NCI-H1105 treated with DMSO at 0.1 percent for 48 hours (cell line): ENCODE measurements at regions not wholly inside any gene's neighbourhood (a gene's known extent, or its start where the extent isn't known, plus 50 kb on each side); places are given as distances from the start of the nearest gene placed in this dataset.

ENCODE experiments used
- DNase-seq: peaks from one replicate; lab custom pipeline; 2025; lab: John Stamatoyannopoulos, UW

DNA sequence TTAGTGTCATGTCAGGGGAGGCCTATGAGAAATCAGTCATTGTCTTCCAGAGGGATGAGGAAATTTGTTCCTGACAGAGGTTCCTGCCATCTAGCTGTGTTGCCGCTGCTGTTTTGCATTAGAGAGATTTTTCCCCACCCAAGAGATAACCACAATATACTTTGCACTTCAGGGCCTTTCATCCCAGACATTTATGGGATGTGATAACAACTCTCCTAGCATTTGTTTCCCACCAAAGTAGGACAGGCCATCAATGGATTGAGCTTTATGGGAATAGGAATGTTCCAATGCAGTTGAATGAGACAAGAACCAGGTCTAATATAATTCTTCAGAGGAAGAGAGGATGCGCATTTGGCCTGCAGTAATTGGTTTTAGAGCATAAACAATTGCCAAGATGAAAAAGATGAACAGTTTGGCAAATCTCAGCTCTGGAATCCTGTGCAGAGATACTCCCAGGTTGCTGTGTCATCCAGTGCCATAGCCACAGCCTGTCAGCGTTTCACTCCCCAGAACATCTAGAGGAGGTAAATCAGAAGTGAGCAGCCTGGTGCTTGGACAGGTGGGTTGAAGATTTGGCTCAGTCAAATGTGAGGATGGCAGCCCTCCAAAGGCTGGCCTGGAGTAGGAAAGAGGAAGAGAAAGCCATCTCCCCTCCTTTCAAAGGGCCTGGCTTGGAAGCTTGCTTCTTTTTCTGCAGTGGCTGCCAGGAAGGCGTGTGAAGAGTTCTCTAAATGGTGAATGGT is 93.7 kb upstream of the SETBP1 start:
- DNase-seq: no peak

DNA sequence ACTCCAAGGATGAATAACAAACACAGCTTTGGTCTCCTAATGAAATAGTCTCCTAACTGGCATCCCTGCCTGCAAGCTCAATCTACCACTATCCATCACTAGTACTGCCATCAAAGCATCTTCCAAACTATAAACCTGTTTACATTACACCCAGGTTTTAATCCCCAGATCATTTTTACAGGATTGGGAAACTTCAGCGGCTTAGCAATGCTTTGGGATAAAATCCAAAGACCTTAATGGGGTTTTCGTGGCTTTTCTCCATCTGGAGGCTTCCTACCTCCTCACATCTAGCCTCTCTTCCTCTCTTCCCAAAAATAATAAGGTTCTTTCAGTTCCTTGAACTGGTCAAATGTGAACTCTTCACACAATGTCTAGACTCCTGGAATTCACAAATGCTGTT is 92.2 kb upstream of the SETBP1 start:
- DNase-seq: no peak

DNA sequence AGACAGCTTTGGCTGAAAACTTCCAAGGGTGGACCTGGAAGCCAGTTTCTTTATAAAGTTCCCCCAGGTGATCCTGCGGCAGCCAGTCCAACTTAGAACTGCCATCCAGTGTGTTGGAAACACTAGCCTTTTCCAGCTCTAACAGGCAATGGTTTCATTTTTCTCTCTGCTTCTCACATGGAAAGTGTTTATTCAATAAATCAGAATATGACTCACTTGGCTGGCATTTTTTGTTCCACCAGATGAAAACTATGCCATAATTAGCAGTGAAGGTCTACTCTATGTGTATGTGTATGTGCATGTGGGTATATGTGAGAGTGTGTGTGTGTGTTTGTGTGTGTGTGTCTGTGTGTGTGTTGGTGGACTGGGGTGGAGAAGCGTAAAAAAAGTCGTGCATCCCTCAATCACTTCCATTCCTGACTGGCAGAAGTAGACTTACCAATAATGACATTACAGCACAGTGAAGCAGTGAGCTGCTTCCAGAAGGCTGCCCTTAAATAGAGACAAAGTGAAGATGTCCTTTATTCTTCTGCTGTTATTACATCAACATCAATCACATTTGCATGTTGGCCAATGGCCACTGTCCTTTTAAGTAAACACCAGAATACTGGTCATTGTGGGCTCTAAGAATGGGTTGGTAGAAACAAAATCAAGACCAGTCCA is 90.9 kb upstream of the SETBP1 start:
- no peak for DNase-seq

DNA sequence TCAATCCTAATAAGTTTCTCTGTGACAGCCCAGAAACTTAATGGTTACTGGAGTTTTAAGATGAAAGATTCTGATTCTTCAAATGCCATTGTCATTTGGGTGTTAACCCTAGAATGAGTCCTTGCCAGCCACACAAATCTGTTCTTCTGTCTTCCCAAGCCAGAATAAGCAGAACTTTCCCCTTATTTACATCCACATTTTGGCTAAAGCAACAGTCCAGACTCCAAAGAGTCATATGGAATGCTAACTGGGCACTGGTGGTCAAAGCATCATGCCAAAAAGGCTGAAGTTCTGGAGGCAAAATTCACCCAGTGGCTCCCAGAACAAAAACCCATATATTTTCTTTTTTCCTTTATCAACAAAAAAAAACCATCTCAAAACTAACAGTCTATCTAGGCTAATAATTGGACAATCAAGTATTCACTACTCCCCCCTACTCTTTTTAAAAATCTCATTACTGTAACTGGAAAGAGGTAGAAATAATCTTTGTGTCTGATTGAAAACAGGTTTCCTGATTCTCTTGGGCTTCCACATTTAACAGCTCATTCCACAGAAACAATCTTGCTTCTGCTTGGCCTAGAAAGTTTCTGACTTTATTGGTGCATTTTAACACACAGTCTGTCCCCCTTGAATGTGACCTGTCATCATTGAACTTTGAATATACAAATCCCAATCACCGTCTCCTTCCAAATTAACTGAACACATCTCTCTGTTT is 89.6 kb upstream of the SETBP1 start:
- no peak for DNase-seq

DNA sequence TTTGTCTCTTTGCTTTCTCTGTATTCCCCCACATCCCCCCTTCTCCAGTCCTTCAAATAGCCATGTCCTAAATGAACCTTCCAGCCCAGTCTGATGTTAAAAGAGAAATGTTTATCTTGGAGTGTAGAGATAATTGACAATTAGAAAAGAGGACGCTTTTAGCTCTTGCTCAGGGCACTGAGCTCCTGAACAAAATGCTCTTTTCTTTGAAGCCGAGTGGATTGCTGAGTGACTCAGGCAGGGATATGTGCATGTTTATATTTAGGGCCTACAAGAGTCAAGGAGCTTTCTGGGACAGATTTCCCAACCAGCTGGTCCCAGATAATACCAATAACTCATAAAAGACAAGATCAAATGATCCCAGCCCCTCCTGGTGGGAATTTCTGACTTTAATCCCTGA is 88.0 kb upstream of the SETBP1 start:
- no peak for DNase-seq

DNA sequence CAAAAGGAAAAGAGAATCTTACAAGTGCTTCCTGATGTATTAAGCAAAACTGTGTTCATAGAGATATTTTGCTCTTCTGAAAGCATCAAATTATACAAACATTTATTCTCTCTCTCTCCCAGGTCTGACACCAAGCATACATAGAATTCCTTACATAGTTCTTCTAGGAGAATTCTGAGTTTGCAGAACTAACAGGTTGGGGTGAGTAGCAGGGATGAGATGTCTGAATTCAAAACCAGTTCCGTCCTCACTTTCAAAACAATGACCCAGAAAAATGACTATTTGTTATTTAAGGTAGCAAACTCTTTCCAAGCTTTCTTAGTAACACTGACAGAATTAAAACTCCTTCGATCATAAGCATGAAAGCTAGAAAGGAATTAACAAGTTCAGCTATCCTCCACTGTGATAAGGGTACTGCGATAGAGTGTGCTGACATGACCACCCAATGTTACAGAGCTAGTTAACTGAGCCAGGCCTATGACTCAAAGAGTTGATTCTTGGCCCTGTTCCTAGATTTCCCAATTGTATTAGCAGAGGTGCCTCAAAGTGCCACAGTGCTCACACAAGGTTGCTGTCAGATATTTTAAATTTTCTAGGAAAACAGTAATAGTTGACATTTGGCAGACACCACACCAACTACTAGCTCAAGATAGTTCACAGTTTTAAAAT is 85.8 kb upstream of the SETBP1 start:
- no peak for DNase-seq

DNA sequence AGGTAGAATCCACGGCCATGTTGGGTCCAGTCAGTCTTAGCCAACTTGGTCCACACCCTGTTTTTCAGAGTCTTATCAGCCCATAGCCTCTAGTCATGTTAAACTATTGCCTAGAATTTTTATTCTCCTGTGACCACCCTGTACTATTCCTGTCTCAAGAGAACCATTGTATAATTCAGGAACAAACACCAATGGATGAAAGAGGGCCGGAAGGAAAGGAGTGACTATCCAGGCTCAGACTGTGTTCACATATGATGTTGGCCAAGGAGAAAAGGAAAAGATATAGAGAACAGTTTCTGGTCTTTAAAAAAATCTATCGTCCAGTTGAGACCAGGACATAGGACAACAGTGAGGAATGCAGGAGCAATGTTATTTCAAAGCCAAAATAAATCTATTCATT is 82.9 kb upstream of the SETBP1 start:
- DNase-seq: no peak

DNA sequence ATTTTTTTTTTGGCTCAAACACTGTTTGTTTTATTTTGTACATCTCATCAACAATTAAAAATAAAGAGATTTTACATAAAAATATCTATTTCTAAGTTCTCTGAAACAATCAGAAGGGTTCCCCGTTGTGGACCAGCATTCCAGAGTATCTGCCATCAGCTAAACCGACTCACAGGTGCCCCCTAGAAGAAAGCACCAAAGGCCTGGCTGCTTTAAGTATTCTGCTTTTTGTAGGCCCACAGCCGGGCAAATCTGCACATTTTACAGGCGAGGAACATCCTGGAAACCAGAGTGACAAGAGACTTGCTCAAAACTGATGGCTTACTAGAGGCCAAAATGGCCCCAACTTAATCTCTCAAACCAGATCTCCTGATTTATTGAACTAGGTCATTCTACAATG is 82.2 kb upstream of the SETBP1 start:
- DNase-seq: no peak

DNA sequence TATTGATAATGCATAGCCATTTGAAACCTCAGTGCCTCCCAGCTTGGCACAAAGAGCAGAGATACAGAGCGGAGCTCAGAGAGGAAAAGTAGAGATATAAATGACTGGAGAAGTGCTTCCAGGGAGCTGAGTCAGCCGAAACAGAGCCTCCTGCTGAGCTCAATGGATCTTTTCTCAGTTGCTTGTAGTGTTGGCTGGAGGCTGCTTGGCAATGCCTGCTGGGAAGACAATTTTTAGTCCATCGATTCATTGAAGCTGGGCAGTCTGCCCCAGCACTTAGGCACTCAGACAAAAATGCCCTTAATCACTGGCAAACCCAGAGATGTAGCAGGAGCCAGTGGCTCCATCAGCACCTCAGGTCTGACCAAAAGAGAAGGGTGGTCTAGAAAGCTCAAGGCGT is 81.3 kb upstream of the SETBP1 start:
- no peak for DNase-seq

DNA sequence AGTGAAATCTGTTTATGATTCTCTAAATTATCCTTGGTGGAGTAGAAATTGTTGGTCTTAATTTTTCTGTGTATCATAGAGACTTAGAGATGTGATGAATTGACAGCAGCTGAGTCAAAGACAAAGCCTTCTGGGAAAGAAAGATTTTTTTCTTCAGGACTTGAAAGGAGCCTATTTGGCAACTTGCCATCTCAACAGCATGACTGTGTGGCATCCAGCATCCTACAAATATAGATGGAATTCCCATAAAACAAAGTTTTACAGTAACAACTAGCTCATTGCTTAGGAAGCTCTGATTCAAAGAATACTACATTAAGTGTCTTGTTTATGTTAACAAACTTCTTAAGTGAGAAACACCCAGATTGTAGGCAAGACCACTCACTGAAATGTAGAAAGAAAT is 79.2 kb upstream of the SETBP1 start:
- peak; percentile 19 for DNase-seq

DNA sequence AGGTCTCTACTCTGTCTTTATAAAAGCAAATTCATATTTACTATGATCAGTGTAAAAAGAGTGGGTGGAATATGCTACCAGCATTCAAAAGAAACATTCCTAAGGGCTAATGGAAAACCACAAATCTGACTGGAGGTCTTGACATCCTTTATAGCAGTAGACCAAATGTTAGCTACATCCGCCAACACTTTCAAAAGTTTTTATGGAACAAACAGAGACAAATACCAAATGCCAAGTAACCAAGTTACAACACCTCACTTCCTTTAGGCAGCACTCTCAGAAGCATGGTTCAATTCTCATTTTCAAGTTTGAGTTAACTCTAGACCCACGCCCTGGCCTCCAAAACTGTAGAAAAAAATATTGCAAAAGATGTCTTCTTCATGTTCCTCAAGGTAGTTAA is 78.3 kb upstream of the SETBP1 start:
- DNase-seq: no peak

DNA sequence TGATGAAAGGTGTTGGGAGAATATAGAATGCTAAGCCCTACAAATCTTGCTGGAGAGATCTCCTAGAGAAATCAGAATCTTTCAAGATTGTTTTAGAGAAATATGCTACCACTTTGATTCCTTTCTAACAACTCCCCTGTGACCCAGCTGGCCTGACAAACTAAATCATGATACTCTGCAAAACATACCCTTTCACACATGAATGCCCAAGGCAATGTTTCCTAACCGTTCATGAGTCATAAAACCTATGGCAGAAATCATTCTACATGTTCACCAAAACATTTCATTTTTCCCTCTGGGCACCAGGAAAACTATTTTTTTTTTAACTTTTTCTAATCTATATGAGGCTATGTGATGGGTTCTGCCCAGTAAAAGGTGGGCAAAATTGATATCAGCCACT is 77.8 kb upstream of the SETBP1 start:
- DNase-seq: no peak

DNA sequence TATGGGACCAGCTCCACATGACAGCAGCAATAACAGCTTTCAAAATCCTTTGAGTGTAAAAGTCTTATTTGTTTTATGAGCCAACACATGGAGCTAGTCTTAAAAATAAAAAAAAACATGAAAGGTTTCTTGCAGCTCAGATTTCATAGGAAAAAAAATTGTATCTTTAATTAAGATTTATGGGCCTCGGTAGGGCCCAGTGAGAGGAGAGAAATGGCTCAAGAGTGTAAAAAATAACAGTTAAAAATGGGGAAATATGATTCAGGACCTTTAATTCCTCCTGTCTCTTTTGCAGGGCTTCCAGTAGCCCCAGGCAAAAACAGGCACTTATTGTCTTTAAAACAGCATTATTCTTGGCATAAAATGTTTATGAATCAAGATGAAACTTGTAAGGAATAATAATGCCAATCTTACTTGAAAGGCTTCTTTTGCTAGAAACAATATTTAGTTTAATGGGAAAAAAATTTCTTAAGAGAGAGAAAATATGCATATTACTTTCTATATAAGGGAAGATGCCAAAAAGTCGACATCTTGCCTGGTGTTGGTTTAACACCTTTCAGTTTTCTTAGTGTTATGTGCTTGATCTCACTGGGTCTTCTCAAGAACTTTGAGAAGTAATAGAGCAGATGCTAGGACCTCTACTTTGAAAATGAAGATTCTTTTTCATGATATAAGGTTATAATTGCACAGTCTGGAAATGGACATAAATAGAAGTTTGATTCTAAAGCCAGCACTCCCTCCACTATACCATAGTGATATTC is 71.3 kb upstream of the SETBP1 start:
- DNase-seq: no peak

DNA sequence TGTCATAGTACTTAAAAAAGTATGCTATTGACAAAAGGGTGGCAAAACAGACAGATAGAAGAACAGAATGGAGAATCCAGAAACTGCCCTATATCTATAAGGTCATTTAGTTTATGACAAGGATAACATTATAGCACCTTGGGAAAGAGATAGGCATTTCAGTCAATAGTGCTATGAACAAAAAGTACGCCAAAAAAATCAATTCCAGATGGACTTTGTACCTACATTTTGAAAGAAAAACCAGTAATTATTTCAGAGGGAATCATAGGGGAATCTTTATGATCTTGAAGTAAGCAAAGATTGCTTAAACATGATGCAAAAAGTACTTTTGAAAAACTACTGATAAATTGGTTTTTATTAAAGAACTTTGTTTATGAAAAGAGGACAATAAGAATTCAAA is 59.9 kb upstream of the SETBP1 start:
- DNase-seq: no peak

DNA sequence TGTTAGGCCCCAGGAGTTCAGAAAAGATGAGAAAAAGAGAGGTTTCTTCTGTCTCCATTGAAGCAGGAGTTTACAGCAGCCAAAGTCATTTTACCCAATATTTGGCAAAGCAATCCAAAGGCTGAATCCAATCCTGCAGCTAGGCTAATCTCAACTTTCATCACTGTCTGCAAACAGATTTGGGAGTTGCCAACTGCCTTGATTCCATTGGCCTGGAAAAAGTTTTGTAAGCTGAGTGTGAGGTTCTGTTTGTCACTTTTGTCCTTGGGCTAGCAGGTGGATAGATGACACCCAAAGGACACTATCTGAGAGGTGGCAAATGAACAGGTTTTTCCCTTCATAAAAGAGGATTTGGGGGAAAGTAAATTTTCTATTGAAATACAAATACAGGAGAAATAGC is 56.6 kb upstream of the SETBP1 start:
- DNase-seq: no peak

DNA sequence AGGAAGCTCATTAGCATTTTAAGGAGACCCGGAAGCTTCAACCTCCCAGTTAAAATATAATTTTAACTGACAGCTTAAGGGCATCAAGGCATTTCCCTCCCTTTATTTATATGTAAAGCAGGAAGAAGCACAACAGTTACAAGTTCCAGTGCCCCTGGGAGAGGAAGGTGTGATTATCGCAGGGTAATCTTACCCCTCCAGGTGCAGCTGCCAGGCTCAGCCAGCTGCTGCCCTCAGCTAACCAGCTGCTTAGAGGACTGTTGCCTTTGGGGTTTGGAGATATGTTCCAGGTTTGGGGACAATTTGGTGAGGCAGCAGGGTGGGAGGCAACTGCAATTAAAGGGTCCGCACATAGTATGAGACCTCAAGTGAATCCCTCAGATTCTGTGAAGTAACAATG is 55.3 kb upstream of the SETBP1 start:
- DNase-seq: peak; percentile 29

DNA sequence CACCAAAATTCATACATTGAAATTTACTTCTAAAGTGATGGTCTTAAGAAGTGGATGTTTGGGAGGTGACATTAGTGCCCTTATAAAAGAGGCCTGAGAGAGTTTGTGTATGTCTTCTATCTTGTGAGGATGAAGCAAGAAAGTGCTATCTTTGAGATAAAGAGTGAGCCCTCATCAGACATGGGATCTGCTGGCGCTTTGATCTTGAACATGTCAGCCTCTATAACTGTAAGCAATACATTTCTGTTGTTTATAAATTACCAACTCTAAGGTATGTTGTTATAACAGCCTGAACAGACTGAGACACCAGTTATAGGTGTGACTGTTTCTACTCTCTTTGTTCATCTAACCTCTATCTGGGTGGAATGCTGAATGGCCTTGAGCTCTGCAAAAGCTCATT is 54.5 kb upstream of the SETBP1 start:
- DNase-seq: no peak

DNA sequence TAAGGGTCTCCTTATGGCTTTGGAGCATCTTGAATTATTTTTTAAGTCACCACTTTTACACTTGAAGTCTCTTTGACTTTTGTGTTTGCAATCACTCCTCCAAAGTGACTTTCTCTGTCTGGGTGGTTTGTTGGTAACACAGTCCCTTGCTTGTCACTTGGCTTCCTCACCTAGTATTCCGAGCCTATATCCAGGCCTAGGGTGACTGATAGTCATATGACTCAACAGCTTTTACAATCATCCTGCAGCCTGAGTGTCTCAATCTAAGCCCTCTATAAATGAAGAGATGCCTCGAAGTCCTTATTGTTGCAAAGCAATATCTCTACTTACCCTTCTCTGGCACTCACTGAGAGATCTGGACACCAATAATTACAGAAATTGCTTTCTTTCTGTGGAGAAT is 53.9 kb upstream of the SETBP1 start:
- no peak for DNase-seq

DNA sequence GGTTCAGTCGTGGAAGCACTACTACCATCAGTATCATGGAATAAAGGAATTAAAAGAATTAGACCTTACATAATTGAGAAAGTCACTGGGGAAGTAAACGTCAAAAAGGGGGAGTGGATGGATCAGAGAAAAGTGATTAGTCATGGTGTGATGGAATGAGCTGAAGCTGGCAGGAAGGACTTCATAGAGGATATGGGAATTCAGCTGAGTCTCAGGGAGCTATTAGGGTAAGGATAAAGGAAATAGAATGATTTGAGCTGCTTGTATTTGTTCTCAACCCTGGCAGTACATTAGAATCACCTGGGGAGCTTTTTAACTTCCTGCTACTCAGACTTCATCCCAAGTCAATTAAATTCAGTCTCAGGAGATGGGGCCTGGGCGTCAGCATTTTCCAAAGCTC is 53.4 kb upstream of the SETBP1 start:
- DNase-seq: no peak

DNA sequence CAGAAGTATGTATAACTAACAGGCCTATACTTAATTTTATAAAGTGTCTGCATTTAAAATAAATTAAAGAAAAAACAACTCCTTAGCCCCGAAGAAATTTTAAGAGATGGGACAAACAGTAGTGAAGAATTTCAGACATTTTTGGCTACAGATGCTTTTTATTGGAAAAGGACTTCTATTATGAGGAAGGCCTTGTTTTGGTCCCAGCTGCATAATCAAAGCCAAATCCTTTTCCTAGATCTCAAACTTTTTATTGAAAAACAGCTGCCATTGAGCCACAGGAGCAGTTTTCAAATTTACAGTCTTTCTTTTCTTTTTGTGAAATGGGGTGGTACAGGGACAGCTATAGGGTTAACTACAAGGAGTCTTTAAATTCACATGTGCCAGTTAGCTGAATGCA is 51.3 kb upstream of the SETBP1 start:
- DNase-seq: no peak

DNA sequence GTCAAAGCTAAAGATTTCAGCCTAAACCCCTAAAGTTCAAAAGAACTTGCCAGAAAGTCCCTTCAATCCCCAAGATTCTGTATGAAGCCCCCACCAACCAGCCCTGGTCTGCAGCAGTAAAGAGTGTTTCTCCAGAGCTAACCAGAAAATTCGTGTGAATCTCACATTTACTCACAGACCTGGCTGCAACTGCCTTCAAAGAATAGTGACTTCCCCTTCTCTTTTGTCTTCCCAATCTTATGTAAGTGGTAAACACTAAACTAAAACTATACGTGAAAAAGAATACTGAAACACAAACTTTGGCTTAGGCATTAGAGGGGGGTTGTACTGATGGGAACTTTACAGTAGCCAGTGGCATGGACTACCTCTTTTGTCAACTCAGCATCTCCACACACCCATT is 50.6 kb upstream of the SETBP1 start:
- DNase-seq: no peak
